Right lobe of liver (tissue), 6 donors: ENCODE measurements at regions not wholly inside any gene's neighbourhood (a gene's known extent, or its start where the extent isn't known, plus 50 kb on each side); places are given as distances from the start of the nearest gene placed in this dataset.

ENCODE experiments used
- ATAC-seq, 4 donors: fragments of 200-7000 bp; cut with Tn5 transposase; one replicate each; pipeline ENCODE4 v1.9.1; 2020; ENCODE audit warnings: mild to moderate bottlenecking in 4 of 4, moderate library complexity in 4 of 4
- DNase-seq, 3 donors: peaks; one replicate each; pipeline ENCODE4 v3.0.0-alpha.2; 2020
- H3K27ac ChIP-seq, 3 donors: fragments of 200-600 bp; one replicate each; pipeline ENCODE4 v1.8.0; 2022
- H3K27me3 ChIP-seq, 2 donors: fragments of 200-600 bp; one replicate each; pipeline ENCODE4 v1.8.0; 2022
- H3K36me3 ChIP-seq, 4 donors: fragments of 200-600 bp; sonication (generic) in 1 of 4; one replicate each; pipeline versions ENCODE4 v1.5.1 to v1.8.0; 2017 to 2022; ENCODE audit warnings: control low read depth in 1 of 4
- H3K4me1 ChIP-seq, 4 donors: fragments of 200-600 bp; sonication (generic) in 1 of 4; one replicate each; pipeline versions ENCODE4 v1.5.1 to v1.8.0; 2017 to 2022; ENCODE audit warnings: control low read depth in 1 of 4
- H3K4me3 ChIP-seq, 3 donors: fragments of 200-600 bp; one replicate each; pipeline ENCODE4 v1.8.0; 2022
- H3K9me3 ChIP-seq, 4 donors: fragments of 200-600 bp; sonication (generic) in 1 of 4; one replicate each; pipeline versions ENCODE4 v1.5.1 to v1.8.0; 2017 to 2022; ENCODE audit warnings: control low read depth in 1 of 4
- POLR2A ChIP-seq: fragments of 450-650 bp; IDR thresholded peaks from one replicate; pipeline ENCODE4 v1.6.1; 2017; ENCODE audit warnings: antibody characterized with exemption, mild to moderate bottlenecking
- WGBS: methylation state at CpG from one replicate; pipeline ENCODE4 v1.1.6; 2018; ENCODE audit warnings: low coverage, low lambda C conversion rate; ENCODE audit not compliant: insufficient coverage; ENCODE audit errors: missing lambda C conversion rate; 5-methylcytosine and 5-hydroxymethylcytosine counted together
- intact Hi-C, 2 donors: fragments of 100-400 bp; cut with DNase I; formaldehyde crosslinking; loops; one replicate each; pipeline versions ENCODE4 v1.11.2 to v1.14.1; 2022
- small RNA-seq, 2 experiments: library from RNA; depleted of rRNA; stranded (forward); fragments of <200 nt; gene quantifications; one replicate each; pipeline ENCODE3, GENCODE V24; 2016
- TF ChIP-seq, protein P1 (sequence below), 4 donors: fragments of 200-600 bp in 3 of 4; fragments of 450-650 bp in 1 of 4; IDR thresholded peaks; one replicate each; pipeline versions ENCODE4 v1.5.1 to v1.8.0; 2016 to 2022; ENCODE audit warnings: antibody characterized with exemption in 4 of 4, mild to moderate bottlenecking in 2 of 4
- donor health status: DM: no; HTN: yes; CAD: no.
- donor health status: DM: no; HTN: no; CAD: no.
- donor health status: DM: no; HTN: no; CAD: no.
- donor health status: DM: no; HTN: yes; CAD: no.
- donor health status: DM: no; HTN: yes; CAD: no.

DNA sequence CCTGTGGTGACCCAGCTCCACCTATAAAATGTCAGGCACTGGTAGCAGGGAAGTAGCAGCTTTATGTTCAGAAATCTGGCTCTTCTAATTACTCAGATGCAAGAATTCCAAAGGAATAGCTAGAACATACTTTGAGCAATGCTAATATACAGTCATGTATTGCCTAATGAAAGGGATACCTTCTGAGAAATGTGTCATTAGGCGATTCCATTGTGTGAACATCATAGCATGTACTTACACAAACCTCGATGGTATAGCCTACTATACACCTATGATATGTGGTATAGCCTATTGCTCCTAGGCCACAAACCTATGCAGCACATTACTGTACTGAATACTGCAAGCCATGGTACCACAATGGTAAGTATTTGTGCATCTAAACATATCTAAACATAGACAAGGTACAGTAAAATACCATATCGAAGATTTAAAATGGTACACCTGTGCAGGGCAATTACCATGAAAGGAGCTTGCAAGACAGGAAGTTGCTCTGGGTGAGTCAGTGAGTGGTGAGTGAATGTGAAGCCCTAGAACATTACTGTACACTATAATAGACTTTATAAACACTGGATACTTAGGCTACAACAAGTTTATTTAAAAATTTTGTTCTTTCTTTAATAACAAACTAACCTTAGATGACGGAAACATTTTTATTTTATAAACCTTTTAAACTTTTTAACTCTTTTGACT lies 50.3 kb upstream of the ETAA1 start:
- H3K9me3 ChIP-seq, result no peaks in the 10 kb centered on the region
- H3K27me3 ChIP-seq, result no peaks in the 10 kb centered on the region
- intact Hi-C loops, result no loop called here
- 76% methylated on average over 4 of the region's 4 CpGs for WGBS
- DNase-seq (no peak), ATAC-seq (no peak)
- no peak overlapping the region for H3K4me3 ChIP-seq
- no peaks in the 10 kb centered on the region for H3K4me1 ChIP-seq
- H3K27ac ChIP-seq, result no peak overlapping the region
- H3K36me3 ChIP-seq, result no peaks in the 10 kb centered on the region
- TF ChIP-seq POLR2A, result no peak
- TF ChIP-seq, protein P1, sequence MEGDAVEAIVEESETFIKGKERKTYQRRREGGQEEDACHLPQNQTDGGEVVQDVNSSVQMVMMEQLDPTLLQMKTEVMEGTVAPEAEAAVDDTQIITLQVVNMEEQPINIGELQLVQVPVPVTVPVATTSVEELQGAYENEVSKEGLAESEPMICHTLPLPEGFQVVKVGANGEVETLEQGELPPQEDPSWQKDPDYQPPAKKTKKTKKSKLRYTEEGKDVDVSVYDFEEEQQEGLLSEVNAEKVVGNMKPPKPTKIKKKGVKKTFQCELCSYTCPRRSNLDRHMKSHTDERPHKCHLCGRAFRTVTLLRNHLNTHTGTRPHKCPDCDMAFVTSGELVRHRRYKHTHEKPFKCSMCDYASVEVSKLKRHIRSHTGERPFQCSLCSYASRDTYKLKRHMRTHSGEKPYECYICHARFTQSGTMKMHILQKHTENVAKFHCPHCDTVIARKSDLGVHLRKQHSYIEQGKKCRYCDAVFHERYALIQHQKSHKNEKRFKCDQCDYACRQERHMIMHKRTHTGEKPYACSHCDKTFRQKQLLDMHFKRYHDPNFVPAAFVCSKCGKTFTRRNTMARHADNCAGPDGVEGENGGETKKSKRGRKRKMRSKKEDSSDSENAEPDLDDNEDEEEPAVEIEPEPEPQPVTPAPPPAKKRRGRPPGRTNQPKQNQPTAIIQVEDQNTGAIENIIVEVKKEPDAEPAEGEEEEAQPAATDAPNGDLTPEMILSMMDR (IDR thresholded peaks at IDR 0.05), result no peak

Small RNA genes lying in the stretch of these regions (small RNA-seq; reads per million reads assigned to genes)
- gene AC009474.2, result 0 reads per million in 2 experiments
